ENCODE measurements at regions not wholly inside any gene's neighbourhood (a gene's known extent, or its start where the extent isn't known, plus 50 kb on each side); places are given as distances from the start of the nearest gene placed in this dataset.
"Not testable (repeated sequence)": the region's sequence is repeated elsewhere in the genome, so short reads cannot be mapped to it uniquely, and the experiment has no call there.

- no peak for DNase-seq (ENCODE audit: low spot score)
Observed at GRCh38 chr6:92147246-92147645, 1272.1 kb downstream of the EPHA7 start.

- DNase-seq (ENCODE audit: low spot score): no peak
Observed at GRCh38 chr6:92139601-92140000, 1279.8 kb downstream of the EPHA7 start.

GRCh38 chr6:92132957-92133356 is 1286.4 kb downstream of the EPHA7 start:
- no peak for DNase-seq (ENCODE audit: low spot score)

GRCh38 chr6:92132457-92132856 is 1286.9 kb downstream of the EPHA7 start:
- DNase-seq (ENCODE audit: low spot score): no peak

DNA sequence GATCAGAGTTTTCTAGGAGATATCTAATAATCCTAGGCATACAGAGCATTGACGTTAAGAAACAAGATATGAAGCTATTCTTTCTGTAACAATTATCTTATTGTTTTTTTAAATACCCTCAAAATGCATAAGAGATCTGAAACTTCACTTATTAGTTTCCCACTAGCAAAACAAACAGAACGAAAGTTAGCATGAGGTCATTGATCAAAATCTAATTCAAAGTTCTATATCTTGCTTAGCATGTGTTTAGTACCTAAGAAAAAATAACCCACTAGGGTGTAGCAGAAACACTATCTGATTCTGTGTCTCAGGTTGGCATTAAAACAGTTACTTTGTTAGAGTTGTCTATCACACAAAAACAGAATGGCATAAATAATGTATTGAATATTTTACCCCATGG is 1288.4 kb downstream of the EPHA7 start:
- DNase-seq (ENCODE audit: low spot score): no peak

GRCh38 chr6:92126983-92127382 is 1292.4 kb downstream of the EPHA7 start:
- DNase-seq (ENCODE audit: low spot score): no peak

GRCh38 chr6:92126088-92126487 is 1293.3 kb downstream of the EPHA7 start:
- no peak for DNase-seq (ENCODE audit: low spot score)

DNA sequence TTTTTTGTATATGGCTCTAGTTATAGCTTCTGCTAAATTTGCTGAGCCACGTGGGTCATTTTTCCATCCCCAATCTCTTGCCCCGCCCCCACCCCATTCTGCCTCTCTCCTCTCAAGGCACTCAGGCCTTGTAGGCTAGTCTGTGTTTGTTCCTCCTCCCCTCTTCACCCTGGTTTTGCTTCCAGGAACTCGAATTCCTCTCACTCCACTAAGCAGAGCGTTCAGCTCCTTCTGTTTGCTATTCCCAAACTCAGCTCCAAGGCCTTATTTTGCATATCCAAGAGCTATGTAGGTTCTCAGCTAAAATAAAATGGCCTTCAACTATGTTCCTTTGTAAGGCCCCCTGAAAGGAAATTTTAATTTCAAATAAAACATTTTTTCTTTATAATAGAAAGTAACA is 1293.7 kb downstream of the EPHA7 start:
- DNase-seq (ENCODE audit: low spot score): no peak

DNA sequence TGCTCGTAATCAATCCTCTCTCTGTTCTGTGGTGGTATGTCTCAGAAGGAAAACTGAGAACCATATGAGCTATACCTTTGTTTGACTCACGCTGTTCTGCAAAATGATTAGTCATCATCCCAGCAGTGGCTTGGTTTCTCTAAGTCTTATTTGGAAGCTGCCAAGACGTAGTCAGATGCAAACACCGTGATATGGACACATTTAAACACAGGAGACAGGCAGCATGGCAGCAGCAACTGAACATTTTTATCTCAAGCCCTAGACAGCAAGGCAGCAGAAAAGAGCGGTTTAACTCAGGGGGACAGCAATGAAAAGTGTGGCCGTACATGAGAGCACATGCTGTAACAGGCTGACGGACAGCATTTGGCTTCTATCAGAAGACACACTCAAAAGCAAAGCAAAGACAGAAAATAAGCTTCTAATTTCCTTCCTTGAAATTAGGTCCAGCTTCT is 1295.1 kb downstream of the EPHA7 start:
- peak; percentile 43 for DNase-seq (ENCODE audit: low spot score)

- peak; percentile 21 for DNase-seq (ENCODE audit: low spot score)
Observed at GRCh38 chr6:92122746-92123145, 1296.6 kb downstream of the EPHA7 start.

GRCh38 chr6:92121228-92121627 is 1298.1 kb downstream of the EPHA7 start:
- DNase-seq (ENCODE audit: low spot score): no peak

DNA sequence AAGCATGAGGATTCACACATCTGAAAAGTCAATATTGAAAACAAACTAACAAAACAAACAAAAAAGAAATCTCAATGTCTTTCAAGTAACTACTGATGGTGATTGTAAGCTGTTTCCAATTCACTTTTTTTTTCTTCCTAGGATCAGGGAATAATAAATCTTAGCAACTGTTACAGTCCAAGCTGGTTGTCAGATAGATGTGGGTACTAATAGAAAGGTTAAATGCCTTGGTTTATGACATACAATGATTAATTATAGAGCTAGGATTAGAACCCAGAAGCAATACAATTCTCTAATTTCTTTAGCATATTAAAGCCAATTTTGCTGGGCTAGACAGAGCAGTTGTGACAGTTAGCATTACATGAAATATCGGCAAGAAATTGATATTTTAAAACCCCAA is 1301.6 kb downstream of the EPHA7 start:
- no peak for DNase-seq (ENCODE audit: low spot score)

DNA sequence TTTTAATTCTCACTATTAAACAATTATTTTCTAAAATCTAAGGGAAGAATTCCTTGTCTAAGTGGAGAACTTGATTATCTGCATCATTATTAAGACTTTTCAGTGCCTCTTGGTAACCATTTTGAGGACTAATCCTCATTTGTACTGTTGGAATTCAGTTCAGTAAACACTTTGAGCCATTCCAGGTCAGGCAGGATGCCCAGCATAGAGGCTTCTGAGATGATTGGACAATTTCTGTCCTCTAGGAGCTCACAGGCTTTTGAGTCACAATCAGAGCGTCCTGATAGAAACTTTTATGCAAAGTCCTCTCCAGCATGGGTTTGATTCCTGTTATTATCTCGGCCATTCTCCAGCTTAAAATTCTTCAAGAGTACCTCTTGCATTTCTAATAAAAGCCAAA is 1304.6 kb downstream of the EPHA7 start:
- DNase-seq (ENCODE audit: low spot score): no peak

- DNase-seq (ENCODE audit: low spot score): no peak
Observed at GRCh38 chr6:92114091-92114675, 1305.2 kb downstream of the EPHA7 start.

DNA sequence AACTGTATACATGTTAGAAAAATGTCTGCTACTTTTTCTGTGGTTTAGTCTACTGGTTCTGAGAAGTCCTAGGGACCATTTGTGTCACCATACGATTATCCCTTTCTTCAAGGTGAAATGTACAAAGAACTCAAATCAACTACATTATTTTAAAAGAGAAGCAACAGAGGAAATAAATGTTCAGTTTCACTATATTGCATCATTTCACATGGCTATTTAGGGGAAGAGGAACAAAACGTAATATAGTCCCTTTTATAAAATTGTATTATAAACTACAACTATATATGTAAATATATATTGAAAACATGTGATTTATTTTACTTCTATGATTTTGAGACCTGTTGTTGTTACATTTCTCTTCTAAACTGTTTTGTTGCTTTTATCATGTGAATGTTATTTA is 1308.0 kb downstream of the EPHA7 start:
- no peak for DNase-seq (ENCODE audit: low spot score)

DNA sequence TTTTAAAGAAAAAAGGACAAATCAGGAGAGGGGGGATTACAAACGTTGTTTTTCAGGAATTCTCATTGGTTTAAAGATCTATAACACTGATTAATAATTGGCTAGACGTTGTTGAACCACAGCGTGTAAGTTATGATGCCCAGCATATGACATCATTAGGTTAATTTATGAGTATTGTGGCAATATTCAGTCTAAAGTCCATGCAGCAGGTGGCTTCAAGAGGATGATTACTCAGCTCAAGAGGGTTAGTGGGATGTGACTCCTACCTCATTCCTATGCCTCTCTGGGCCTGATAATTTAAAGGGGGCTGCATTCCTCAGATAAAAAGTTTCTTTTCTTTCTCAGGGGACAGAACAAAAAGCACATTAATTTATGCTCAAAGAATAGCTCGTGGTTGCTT is 1309.0 kb downstream of the EPHA7 start:
- DNase-seq (ENCODE audit: low spot score): peak; percentile 1

DNA sequence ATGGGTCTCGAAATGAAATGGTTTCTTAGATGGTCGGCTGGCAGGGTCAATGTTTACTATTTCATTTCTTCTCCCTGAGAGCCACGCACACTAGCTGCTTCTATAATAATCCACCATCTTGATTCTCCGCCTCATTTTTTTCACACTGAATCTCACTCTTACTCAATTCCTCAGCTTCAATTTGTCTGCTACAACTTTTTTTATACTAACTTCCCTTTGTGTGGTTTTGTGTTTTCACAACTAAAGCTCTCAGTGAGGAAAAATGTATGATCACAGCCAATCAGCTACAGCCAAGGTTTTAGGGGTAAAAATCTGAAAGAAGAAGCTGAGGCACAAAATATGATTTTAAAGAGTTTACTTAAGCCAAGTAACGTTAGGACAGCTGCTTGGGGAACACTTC is 1309.4 kb downstream of the EPHA7 start:
- DNase-seq (ENCODE audit: low spot score): no peak

- DNase-seq (ENCODE audit: low spot score): no peak
Observed at GRCh38 chr6:92109256-92109655, 1310.1 kb downstream of the EPHA7 start.

DNA sequence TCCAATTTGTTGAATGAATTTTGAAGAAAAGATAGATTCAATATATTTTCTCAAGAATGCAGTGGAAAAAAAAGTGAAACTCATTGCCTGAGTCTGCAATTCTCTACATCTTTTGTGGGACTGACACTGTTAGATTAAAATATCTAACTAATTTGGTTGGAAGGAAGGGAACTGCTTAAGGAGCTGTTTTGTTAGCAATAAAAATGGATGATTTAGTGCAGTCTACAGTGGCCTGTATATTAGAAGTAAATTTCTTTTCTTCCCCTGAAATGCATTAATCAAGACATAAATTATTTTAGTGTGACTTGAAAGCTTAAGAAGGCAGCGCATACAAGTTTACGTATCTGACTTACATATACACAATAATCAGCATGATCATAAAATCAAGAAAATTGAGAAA is 1332.6 kb downstream of the EPHA7 start:
- DNase-seq (ENCODE audit: low spot score): no peak

- not testable (repeated sequence) for DNase-seq (ENCODE audit: low spot score)
Observed at GRCh38 chr6:92083914-92084313, 1335.4 kb downstream of the EPHA7 start.

DNA sequence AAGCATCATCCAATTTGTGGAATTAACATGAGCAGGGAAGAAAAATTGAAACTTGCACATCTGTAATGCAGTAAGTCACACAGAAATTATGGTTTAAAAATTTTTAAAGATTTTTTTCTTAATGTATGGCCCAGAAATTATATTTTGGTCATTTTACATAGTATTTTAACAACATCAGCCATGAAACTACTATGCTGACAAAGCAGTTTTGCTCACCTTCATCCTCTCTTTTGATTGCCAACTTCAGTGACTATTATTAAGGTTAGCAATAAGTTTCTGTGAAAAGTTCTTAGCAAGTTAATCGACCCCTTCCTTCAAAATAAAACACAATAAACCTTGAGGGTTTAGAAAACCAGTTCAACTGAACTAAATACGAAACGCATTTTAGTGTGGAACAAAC is 1347.0 kb downstream of the EPHA7 start:
- DNase-seq (ENCODE audit: low spot score): no peak

DNA sequence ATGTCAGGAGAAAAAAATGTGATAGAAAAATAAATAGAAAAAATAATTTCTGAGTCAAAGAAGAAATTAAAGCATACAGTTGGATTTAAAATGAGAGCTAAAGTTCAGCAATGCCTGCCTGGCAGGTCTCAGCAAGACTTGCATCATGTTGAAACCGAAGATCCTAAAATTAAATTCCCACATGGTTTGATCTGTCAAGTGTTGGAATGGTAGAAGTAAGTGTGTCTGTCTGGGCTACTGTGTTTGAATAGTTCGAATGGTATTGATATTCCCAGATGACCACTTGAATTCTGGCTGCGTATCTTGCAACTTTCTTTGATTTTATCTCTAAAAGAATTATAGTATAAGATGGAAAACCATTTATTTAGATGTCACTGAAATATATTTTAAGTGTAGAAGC is 1349.6 kb downstream of the EPHA7 start:
- no peak for DNase-seq (ENCODE audit: low spot score)

GRCh38 chr6:92052513-92052912 is 1366.8 kb downstream of the EPHA7 start:
- no peak for DNase-seq (ENCODE audit: low spot score)

DNA sequence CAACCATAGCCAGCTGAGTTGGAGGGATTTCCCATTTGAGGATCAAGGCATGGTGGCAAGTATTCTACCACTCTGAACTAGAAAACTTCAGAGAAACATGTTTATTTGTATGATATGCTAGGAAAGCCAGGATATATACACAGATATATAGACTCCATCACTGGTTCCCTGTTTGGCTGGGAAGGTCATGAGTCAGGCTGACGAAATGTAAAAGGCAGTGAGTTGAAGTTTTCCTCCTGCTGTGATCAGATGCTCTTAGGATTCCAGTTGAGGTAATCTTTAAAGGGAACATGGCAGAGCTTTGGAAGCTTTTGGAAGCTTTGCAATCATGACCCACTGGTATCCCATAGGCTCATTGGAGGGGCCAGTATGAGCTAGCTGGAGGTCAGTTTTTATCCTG is 1369.1 kb downstream of the EPHA7 start:
- DNase-seq (ENCODE audit: low spot score): no peak

DNA sequence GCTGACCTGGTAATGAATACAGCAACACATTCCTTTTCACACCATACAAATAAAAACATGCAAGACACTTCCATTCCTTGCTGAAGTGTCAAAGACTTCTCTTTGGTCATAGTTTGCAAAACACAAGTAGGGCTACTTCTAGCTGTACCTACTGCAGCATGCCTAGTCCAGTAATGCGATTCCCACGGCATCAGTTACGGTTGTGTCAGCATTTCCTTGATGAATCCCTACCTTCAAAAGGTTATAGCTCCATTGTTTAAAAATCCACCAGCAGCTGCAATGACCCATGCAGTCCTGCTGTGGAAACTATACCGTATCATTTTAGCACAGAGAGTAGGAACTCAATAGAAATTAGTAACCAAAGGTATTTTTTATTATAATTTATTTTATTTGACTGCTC is 1371.5 kb downstream of the EPHA7 start:
- DNase-seq (ENCODE audit: low spot score): no peak
